ENCODE measurements at regions not wholly inside any gene's neighbourhood (a gene's known extent, or its start where the extent isn't known, plus 50 kb on each side); places are given as distances from the start of the nearest gene placed in this dataset.

DNA sequence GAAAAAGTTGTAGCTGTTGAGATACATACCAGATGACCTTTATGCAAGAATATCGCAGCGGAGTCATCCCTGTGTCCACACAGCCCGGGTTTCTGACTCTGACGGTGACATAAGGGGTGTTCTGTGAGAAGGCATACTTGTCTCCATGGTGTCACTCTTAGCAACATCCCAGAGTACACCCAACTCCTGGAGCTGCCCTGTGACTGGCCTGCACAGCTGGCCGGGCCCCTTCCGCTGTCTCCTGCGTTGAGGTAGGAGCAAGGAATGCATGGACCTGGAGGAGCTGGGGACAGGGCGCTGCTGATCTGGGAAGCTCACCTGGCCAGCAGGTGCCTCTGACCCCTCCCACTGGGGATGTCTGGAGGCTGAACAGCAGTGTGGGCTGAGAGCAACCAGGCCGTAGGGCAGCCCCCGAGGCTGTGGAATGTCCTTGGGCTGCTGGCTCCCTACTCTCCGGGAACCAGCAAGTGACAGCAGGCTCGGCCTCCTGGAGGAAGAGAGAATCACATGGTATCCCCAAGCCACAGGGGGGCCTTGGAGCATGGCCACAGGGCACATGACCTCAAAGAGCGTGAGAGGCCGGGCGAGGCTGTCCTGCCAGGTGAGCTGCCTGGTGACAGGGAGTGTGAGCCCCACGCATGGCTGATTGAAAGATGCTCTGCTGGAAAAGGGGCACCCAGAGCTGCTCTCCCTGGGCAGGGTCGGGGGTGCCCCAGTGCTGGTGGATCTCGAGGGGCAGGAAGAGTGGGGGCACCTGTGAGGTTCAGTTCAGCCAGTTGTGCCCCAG lies 113.4 kb downstream of the MRPL36 start:
- no peak for DNase-seq (ENCODE audit: low read depth, low spot score)

More for the DNA sequence above, 113.4 kb downstream of the MRPL36 start:
- Histone ChIP-seq H3K27ac (ENCODE audit: low read depth, low read length) (no peak overlapping the region), H3K4me2 (ENCODE audit: low read length) (no peak overlapping the region), H2AFZ (ENCODE audit: low read depth, low read length, poor library complexity, severe bottlenecking) (no peak overlapping the region), H3K9ac (ENCODE audit: low read length) (no peak overlapping the region), H3K4me3 (replicated peaks in 1 of 2; ENCODE audit: low read depth in 1 of 2, low read length in 2 of 2) (no peak overlapping the region), H3K9me3 (ENCODE audit: control insufficient read depth in 1 of 2, insufficient read depth in 1 of 2, low read depth in 1 of 2, low read length in 2 of 2) (no peaks in the 10 kb centered on the region), H4K20me1 (ENCODE audit: insufficient read depth) (no peaks in the 10 kb centered on the region), H3K36me3 (ENCODE audit: control insufficient read depth in 1 of 2, insufficient read depth in 2 of 2, low read length in 2 of 2) (no peaks in the 10 kb centered on the region), H3K27me3 (ENCODE audit: insufficient read depth, low read length) (peaks cover 32% of the 10 kb centered on the region; the same call in 1 of the 2 replicates), H3K4me1 (ENCODE audit: control insufficient read depth in 1 of 2, insufficient read depth in 2 of 2, low read length in 2 of 2) (no peaks in the 10 kb centered on the region), H3K79me2 (ENCODE audit: insufficient read depth, low read length) (no peaks in the 10 kb centered on the region), H3K9me2 (ENCODE audit: insufficient read depth) (no peaks in the 10 kb centered on the region)
- no TSS peak for BruUV-seq (replicated peaks)
- ChIA-PET RAD21 (ENCODE audit: low non-redundant PET in 1 of 2, low total read pairs in 2 of 2, uncharacterized antibody in 2 of 2, unreplicated experiment in 2 of 2) (no interaction called here), CTCF (no interaction called here), POLR2A (no interaction called here)
- intact Hi-C loops (cut with micrococcal nuclease): no loop called here
- ATAC-seq: no peak
- TF ChIP-seq SP1 (IDR thresholded peaks at IDR 0.05; ENCODE audit: low read depth): no peak
- no peak for TF ChIP-seq JUND (IDR thresholded peaks at IDR 0.05)
- TF ChIP-seq CBX3 (IDR thresholded peaks at IDR 0.05; ENCODE audit: low read depth): no peak
- no peak for TF ChIP-seq SIN3A (IDR thresholded peaks at IDR 0.05; ENCODE audit: low read depth)
- no peak for TF ChIP-seq POLR2AphosphoS5 (IDR thresholded peaks at IDR 0.05; ENCODE audit: low read depth, low read length)
- TF ChIP-seq CEBPB (IDR thresholded peaks at IDR 0.05; ENCODE audit: low read depth): no peak
- no peak for TF ChIP-seq YY1 (IDR thresholded peaks at IDR 0.05; ENCODE audit: extremely low read depth, insufficient replicate concordance, low read depth, low read length)
- no peak for TF ChIP-seq EGR1 (IDR thresholded peaks at IDR 0.05; ENCODE audit: low read depth)
- TF ChIP-seq ZNF274 (IDR thresholded peaks at IDR 0.05; ENCODE audit: low read depth, low read length): no peak
- TF ChIP-seq EZH2 (IDR thresholded peaks at IDR 0.05): no peak
- no peak for TF ChIP-seq SRF (IDR thresholded peaks at IDR 0.05; ENCODE audit: low read depth)
- TF ChIP-seq, protein P1, sequence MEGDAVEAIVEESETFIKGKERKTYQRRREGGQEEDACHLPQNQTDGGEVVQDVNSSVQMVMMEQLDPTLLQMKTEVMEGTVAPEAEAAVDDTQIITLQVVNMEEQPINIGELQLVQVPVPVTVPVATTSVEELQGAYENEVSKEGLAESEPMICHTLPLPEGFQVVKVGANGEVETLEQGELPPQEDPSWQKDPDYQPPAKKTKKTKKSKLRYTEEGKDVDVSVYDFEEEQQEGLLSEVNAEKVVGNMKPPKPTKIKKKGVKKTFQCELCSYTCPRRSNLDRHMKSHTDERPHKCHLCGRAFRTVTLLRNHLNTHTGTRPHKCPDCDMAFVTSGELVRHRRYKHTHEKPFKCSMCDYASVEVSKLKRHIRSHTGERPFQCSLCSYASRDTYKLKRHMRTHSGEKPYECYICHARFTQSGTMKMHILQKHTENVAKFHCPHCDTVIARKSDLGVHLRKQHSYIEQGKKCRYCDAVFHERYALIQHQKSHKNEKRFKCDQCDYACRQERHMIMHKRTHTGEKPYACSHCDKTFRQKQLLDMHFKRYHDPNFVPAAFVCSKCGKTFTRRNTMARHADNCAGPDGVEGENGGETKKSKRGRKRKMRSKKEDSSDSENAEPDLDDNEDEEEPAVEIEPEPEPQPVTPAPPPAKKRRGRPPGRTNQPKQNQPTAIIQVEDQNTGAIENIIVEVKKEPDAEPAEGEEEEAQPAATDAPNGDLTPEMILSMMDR (IDR thresholded peaks at IDR 0.05 in 2 of 3, conservative IDR thresholded peaks at IDR 0.05 in 1 of 3; ENCODE audit: borderline replicate concordance in 1 of 3, insufficient read depth in 1 of 3, low read depth in 2 of 3, low read length in 2 of 3): no peak
- no peak for TF ChIP-seq POLR2A (IDR thresholded peaks at IDR 0.05; ENCODE audit: borderline replicate concordance, extremely low read depth, insufficient read depth, insufficient read length)
- TF ChIP-seq REST (IDR thresholded peaks at IDR 0.05; ENCODE audit: low read depth): no peak
- no peak for TF ChIP-seq ELF1 (IDR thresholded peaks at IDR 0.05; ENCODE audit: borderline replicate concordance, low read depth)
- TF ChIP-seq ZFX (IDR thresholded peaks at IDR 0.05): no peak
- TF ChIP-seq EZH2phosphoT487 (IDR thresholded peaks at IDR 0.05; ENCODE audit: borderline replicate concordance): no peak
- TF ChIP-seq, protein P2, sequence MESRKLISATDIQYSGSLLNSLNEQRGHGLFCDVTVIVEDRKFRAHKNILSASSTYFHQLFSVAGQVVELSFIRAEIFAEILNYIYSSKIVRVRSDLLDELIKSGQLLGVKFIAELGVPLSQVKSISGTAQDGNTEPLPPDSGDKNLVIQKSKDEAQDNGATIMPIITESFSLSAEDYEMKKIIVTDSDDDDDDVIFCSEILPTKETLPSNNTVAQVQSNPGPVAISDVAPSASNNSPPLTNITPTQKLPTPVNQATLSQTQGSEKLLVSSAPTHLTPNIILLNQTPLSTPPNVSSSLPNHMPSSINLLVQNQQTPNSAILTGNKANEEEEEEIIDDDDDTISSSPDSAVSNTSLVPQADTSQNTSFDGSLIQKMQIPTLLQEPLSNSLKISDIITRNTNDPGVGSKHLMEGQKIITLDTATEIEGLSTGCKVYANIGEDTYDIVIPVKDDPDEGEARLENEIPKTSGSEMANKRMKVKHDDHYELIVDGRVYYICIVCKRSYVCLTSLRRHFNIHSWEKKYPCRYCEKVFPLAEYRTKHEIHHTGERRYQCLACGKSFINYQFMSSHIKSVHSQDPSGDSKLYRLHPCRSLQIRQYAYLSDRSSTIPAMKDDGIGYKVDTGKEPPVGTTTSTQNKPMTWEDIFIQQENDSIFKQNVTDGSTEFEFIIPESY (IDR thresholded peaks at IDR 0.05; ENCODE audit: extremely low read depth, insufficient replicate concordance, low read length): no peak
- TF ChIP-seq MAX (IDR thresholded peaks at IDR 0.05): no peak
